ENCODE measurements at regions not wholly inside any gene's neighbourhood (a gene's known extent, or its start where the extent isn't known, plus 50 kb on each side); places are given as distances from the start of the nearest gene placed in this dataset.
"Not testable (repeated sequence)": the region's sequence is repeated elsewhere in the genome, so short reads cannot be mapped to it uniquely, and the experiment has no call there.

GRCh38 chr16:26395700-26396099, 671.0 kb upstream of the C16orf82 start:
- DNase-seq: no peak

DNA sequence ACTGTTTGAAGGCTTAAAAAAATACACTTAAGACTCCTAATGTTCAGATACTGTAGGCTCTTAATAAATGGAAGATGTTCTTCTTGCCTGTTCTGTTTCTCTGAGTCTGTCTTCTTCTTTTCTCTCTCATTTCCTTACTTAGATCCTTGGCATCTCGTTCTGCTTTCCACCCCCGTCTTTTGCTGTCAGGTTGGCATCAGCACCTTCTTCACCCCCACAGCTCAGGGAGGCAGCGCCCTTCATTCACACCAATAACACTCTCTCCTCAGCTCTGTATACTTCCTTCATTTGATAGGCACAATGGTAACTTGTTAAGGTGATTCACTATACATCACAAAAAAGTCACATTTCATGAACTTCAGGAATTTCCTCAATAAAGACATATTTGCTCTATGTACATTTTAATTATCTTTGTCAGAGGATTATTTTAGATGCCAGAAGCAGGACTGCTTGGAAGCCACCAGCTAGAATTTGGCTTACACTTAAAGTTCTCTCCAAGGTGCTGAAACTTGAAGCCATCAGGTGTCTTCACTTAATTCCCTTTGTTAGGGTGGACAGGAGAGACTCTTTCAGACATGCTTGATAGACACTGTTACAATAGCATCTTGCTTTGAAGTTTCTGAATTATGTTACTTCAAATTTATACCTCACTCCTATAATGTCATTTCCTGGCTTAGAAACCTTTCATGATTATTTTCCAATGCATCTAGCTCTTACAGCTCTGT, 670.1 kb upstream of the C16orf82 start:
- DNase-seq: no peak

GRCh38 chr16:26413780-26414179, 652.9 kb upstream of the C16orf82 start:
- no peak for DNase-seq

GRCh38 chr16:26419458-26419857, 647.3 kb upstream of the C16orf82 start:
- DNase-seq: not testable (repeated sequence)

DNA sequence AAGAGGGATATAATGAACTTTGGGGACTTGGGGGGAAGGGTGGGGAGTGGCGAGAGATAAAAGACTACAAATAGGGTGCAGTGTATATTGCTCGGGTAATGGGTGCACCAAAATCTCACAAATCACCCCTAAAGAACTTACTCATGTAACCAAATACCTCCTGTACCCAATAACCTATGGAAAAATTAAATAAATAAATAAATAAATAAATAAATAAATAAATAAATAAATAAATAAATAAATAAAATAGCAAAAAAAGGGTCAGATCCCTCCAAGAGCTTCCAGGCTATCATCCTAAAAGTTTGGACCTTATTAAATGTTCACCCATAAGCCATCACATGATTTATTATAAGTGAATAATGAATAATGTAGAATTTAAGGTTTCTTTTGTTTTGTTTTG, 636.1 kb upstream of the C16orf82 start:
- no peak for DNase-seq

DNA sequence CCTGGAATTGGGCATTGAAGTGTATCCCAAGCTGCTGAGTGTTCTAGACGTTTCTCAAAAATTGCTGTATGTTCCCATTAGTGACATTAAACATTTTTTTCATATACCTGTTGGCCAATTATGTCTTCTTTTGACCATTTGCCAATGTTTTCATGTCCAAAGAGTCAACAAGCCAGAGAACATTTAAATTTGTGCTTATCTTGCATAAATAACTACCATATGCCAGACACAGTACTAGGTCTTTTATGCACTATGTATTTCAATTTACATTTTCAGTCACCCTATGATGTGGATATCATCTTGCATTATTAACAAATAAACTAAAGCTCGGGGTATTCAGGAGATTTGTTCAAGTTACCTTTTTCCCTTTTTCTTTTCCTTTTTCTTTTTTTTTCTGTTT, 632.9 kb upstream of the C16orf82 start:
- no peak for DNase-seq

- DNase-seq: no peak
These were observed 625.5 kb upstream of the C16orf82 start for GRCh38 chr16:26441178-26441577.

GRCh38 chr16:26442321-26442720, 624.4 kb upstream of the C16orf82 start:
- DNase-seq: no peak

GRCh38 chr16:26447570-26447969, 619.2 kb upstream of the C16orf82 start:
- no peak for DNase-seq

DNA sequence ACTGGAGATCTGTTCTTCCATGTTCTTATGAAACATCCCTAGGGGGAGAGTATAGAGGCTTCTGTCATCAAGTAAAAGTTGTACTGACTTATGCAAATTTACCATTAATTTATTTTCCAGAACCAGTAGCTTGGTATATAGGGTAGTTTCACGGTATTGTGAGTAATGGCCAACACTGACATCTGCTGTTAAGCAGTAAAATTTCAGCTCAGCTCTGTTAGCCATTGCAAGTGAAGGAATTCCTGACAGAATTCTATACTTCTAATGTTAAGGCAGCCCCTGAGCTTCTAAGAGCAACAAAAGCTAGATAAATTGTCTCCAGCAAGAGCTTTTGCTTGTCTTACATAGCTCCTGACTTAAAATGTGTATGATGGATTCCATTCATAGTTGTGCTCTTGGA, 613.5 kb upstream of the C16orf82 start:
- DNase-seq: no peak

GRCh38 chr16:26454102-26454501, 612.6 kb upstream of the C16orf82 start:
- no peak for DNase-seq

- no peak for DNase-seq
These were observed 610.7 kb upstream of the C16orf82 start for GRCh38 chr16:26456074-26456473.

DNA sequence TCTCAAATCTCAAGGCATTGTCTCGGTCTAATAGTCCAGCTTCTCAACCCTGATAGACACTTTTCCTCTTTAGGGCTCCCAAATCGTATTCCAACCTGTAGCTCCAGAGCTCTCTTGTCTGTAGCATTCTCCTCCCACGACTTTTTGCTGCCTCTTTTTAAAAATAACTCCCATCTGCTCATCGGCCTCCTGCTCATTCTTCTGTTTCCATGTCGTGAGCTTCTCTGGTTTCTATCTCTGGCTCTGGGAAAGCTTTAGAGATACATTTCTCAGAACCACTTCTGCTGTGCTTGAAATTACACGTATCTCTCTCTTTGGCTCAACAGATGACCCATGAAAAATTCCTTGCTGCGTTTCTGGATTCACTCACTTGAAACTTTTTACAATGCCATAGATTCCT, 609.6 kb upstream of the C16orf82 start:
- DNase-seq: no peak

DNA sequence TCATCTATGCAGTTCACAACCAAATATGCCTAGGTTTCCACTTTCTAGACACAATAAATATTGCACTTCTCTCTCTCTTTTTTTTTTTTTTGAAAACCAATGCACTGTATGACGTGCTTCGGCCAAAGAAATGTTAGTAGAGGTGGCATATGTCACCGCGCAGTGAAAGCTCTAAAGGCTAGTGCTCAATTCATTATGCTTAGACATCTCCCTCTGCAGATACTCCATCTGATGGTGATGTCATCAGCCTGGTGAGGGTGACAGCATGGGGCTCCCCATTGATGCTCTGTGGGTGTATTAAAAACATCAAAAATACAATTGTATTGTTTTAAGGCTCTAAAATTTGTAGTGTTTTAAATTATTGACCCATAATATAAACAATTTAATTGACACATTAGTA, 608.8 kb upstream of the C16orf82 start:
- DNase-seq: no peak

DNA sequence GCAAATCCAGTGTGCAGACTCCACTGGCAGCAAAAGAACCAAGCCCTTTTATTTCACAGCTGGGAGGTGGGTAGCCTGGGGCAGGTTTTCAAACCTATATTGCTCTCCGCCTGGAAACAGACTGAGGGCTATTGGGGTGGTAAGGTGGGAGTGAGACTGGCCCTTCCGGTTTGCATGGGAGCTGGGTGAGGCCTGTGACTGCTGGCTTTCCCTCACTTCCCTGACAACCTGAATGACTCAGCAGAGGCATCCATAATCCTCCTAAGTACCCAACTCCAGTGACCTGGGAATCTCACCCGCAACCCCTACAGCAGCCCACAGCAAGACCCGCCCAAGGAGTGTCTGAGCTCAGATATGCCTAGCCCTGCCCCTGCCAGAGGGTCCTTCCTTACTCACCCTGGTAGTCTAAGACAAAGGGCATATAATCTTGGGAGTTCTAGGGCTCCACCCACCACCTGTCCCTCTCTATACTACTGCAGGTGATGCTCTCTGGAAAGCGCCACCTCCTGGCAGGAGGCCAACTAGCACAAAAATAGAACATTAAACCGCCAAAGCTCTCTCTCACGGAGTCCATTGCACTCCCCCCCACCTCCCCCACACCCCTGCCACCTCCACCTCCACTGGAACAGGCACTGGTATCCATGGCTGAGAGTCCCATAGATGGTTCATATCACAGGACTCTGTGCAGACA, 602.0 kb upstream of the C16orf82 start:
- DNase-seq: no peak

DNA sequence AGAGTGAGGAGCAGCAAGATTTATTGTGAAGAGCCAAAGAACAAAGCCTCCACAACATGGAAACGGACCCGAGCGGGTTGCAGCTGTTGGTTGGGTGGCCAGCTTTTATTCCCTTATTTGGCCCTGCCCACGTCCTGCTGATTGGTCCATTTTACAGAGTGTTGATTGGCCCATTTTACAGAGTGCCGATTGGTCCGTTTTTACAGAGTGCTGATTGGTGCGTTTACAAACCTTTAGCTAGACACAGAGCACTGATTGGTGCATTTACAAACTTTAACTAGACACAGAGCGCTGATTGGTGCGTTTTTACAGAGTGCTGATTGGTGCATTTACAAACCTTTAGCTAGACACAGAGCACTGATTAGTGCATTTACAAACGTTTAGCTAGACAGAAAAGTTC, 592.3 kb upstream of the C16orf82 start:
- DNase-seq: not testable (repeated sequence)

DNA sequence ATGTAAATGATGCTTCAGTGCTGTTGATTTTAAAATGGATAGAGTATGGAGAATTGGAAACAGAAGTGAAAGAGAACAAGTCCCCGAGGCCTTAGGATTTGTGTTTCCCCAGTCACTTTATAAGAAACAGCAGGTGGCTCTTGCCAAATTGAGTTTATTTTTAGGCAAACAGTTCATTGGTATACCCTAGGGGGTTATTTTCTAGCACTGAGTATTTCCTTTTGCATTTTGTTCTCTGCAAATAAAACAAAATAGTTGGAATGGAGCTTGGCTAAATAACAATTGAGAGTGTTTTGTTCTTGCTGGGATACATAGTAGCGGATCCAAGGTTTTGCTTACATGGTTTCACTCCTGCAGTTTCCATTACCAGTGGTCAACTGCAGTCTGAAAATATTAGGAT, 591.1 kb upstream of the C16orf82 start:
- no peak for DNase-seq

DNA sequence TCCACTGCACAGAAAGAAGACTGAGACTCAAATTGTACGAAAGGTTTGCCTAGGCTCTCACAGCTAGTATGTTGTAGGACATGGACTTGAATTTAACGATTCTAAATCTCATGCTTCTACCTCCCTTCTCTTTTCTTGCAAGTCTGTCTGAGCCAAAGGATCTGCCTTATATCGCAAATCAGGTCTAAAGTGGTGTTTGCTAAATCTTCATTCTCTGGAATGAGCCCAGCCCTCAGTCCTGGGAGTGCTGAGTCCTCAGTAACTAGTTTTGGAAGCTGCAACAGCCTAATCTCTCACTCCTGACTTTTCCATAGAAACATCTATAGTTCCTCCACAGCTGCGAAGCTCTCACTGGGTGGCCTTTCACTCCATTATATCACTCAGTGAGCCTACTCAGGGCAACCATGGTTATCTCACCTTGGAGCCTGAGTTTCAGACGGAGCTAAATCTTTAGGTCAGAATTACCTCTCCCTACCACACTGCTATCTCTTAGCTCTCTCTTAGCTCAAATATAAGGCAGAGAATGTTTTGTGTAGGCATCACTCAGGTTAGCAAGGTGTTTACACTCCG, 575.5 kb upstream of the C16orf82 start:
- DNase-seq: no peak

GRCh38 chr16:26491962-26492361, 574.8 kb upstream of the C16orf82 start:
- no peak for DNase-seq

GRCh38 chr16:26493751-26494150, 573.0 kb upstream of the C16orf82 start:
- DNase-seq: no peak

GRCh38 chr16:26497896-26498295, 568.8 kb upstream of the C16orf82 start:
- no peak for DNase-seq

- no peak for DNase-seq
These were observed 566.4 kb upstream of the C16orf82 start for GRCh38 chr16:26500326-26500725.

DNA sequence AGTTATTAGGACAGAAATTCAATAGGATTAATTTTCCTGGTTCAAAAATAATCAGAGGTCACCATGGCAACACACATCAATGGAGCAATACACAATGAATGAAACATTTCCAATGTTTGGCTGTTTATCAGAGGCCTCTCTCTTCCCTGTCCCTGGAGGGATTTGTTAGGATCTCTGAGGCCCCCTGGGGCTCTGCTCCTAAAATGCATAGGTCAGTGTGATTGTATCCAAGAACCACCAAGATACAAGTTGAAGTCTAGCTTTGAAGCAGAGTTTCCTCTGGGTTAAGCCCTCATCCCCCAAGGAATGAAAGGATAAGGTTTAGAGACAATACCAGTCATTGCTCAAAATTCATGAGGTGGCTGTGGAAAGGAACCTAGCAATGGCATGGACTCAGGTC, 561.2 kb upstream of the C16orf82 start:
- no peak for DNase-seq

DNA sequence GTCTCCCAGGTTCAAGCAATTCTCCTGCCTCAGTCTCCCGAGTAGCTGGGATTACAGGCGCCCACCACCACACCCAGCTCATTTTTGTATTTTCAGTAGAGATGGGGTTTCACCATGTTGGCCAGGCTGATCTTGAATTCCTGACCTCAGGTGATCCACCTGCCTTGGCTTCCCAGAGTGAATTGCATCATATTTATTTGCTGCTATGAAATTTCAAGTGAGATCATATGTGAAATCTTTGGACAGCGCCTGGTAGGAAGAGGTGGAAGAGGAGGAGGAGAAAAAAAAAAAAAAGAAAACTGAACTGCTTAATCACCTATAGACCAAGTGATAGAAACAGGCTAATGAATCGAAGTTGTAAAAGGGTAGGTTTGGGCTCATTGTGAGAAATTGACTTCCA, 557.8 kb upstream of the C16orf82 start:
- not testable (repeated sequence) for DNase-seq

Measured in inflammatory macrophage (primary cell).